BJ (cell line): ENCODE measurements at regions not wholly inside any gene's neighbourhood (a gene's known extent, or its start where the extent isn't known, plus 50 kb on each side); places are given as distances from the start of the nearest gene placed in this dataset.

Experiments used
- CTCF ChIA-PET: fragments of 350-600 bp; formaldehyde crosslinking; extraction: SDS; loops from one replicate; lab custom pipeline; 2021; ENCODE audit warnings: antibody characterized with exemption, inconsistent platforms; lab: Yijun Ruan, JAX
- POLR2A ChIA-PET: fragments of 300-600 bp; sonication (Branson Sonifier 250); formaldehyde crosslinking; extraction: SDS; loops from one replicate; lab custom pipeline; 2021; ENCODE audit warnings: antibody characterized with exemption; lab: Charles Lee
- DNase-seq: peaks from one replicate; pipeline ENCODE4 v3.0.0-alpha.2; 2011; ENCODE audit warnings: low read depth
- H3K27me3 ChIP-seq: 2 replicates; pipeline ENCODE4 v1.6.0; 2011; ENCODE audit warnings: low read length; ENCODE audit not compliant: control insufficient read depth, insufficient read depth
- H3K36me3 ChIP-seq: 2 replicates; pipeline ENCODE4 v1.5.1; 2011; ENCODE audit warnings: low read length; ENCODE audit not compliant: control insufficient read depth, insufficient read depth
- H3K4me3 ChIP-seq: 2 replicates; pipeline ENCODE4 v1.5.1; 2011; ENCODE audit warnings: low read depth, mild to moderate bottlenecking, control low read depth, low read length
- TF ChIP-seq, protein P1 (sequence below): IDR thresholded peaks from 2 replicates; pipeline ENCODE4 v1.5.1; 2011; ENCODE audit warnings: low read depth, mild to moderate bottlenecking, control low read depth, inconsistent platforms, low read length, moderate library complexity; ENCODE audit not compliant: insufficient read depth

DNA sequence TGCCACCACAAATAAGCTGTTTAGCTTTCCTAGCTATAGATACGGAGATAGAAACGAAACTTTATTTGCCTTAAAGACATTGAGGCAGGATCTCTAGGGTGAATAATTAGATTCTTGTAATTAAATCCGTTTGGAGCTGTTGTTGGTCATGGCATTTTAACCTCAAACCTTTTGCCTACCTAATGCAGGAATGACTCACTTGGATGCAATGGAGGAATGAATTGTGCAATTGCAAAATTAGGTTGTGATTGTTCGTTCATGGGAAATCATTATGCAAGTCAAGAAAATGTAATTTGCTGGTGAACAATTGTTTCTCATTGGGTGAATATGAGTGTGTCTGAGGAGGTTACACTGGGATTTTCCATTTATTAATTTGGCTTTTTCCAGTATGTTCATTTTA is 703.5 kb downstream of the GATA3 start:
- TF ChIP-seq, protein P1, sequence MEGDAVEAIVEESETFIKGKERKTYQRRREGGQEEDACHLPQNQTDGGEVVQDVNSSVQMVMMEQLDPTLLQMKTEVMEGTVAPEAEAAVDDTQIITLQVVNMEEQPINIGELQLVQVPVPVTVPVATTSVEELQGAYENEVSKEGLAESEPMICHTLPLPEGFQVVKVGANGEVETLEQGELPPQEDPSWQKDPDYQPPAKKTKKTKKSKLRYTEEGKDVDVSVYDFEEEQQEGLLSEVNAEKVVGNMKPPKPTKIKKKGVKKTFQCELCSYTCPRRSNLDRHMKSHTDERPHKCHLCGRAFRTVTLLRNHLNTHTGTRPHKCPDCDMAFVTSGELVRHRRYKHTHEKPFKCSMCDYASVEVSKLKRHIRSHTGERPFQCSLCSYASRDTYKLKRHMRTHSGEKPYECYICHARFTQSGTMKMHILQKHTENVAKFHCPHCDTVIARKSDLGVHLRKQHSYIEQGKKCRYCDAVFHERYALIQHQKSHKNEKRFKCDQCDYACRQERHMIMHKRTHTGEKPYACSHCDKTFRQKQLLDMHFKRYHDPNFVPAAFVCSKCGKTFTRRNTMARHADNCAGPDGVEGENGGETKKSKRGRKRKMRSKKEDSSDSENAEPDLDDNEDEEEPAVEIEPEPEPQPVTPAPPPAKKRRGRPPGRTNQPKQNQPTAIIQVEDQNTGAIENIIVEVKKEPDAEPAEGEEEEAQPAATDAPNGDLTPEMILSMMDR, result no peak
- POLR2A ChIA-PET, result no interaction called here
- no peak overlapping the region for H3K4me3 ChIP-seq

DNA sequence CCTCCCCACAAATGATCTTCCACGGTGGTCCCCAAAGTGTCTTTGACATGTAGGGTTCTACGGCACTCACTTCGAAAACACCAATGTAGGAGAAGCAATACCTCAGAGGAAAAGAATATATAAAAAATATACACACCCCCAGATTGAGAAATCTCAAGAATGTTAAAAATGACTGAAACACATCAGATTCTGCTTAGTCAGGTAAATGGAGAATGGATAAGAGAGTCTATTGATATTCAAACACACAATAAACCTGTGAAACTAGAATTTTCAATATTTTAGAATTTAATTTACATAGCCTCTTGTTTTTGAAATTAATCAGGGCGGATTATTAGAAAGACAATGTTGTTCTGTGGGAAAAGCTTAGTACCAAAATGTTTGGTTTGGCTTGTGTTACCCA is 712.4 kb downstream of the GATA3 start:
- Histone ChIP-seq H3K36me3 (no peaks in the 10 kb centered on the region), H3K4me3 (no peak overlapping the region), H3K27me3 (no peaks in the 10 kb centered on the region)
- ChIA-PET POLR2A (no interaction called here), CTCF (no interaction called here)
- no peak for DNase-seq
- TF ChIP-seq, protein P1, result no peak

More for the DNA sequence above, 703.5 kb downstream of the GATA3 start:
- no peak for DNase-seq
- Histone ChIP-seq H3K36me3 (no peaks in the 10 kb centered on the region), H3K27me3 (no peaks in the 10 kb centered on the region)
- CTCF ChIA-PET, result no interaction called here

GRCh38 chr10:8767591-8767990 is 713.1 kb downstream of the GATA3 start:
- CTCF ChIA-PET, result interaction anchor here (1.0 kb wide), 1 partner anchor 17 kb away, joined by 3 read pairs; no protein-coding TSS in a partner anchor
- DNase-seq, result no peak
- POLR2A ChIA-PET, result no interaction called here
- no peaks in the 10 kb centered on the region for H3K36me3 ChIP-seq
- H3K27me3 ChIP-seq, result no peaks in the 10 kb centered on the region
- TF ChIP-seq, protein P1, result no peak
- H3K4me3 ChIP-seq, result no peak overlapping the region

- POLR2A ChIA-PET, result no interaction called here
- CTCF ChIA-PET, result interaction anchor here (1.0 kb wide), 2 partner anchors 18 to 429 kb away, joined by 3 read pairs; no protein-coding TSS in a partner anchor
- no peak for DNase-seq
- TF ChIP-seq, protein P1, result no peak
- Histone ChIP-seq H3K27me3 (no peaks in the 10 kb centered on the region), H3K36me3 (no peaks in the 10 kb centered on the region), H3K4me3 (no peak overlapping the region)
Measured at GRCh38 chr10:8768341-8768740, 713.9 kb downstream of the GATA3 start.

- ChIA-PET POLR2A (no interaction called here), CTCF (interaction anchor here (1.0 kb wide), 1 partner anchor 428 kb away, joined by 3 read pairs; no protein-coding TSS in a partner anchor)
Measured at GRCh38 chr10:8768852-8769251, 714.4 kb downstream of the GATA3 start.

More at GRCh38 chr10:8768852-8769251, 714.4 kb downstream of the GATA3 start:
- DNase-seq, result no peak
- TF ChIP-seq, protein P1, result no peak
- Histone ChIP-seq H3K36me3 (no peaks in the 10 kb centered on the region), H3K27me3 (no peaks in the 10 kb centered on the region), H3K4me3 (no peak overlapping the region)
